Coronary artery (tissue), 2 donors: ENCODE measurements at regions not wholly inside any gene's neighbourhood (a gene's known extent, or its start where the extent isn't known, plus 50 kb on each side); places are given as distances from the start of the nearest gene placed in this dataset.

ENCODE experiments used
- DNase-seq: peaks from one replicate; pipeline ENCODE4 v3.0.0-alpha.2; 2017; ENCODE audit warnings: low spot score
- H3K27ac ChIP-seq, 2 donors: fragments of 200-600 bp; sonication (generic); one replicate each; pipeline ENCODE4 v1.5.1; 2016 to 2019
- H3K4me3 ChIP-seq: fragments of 200-600 bp; sonication (generic); 2 replicates; pipeline ENCODE4 v1.5.1; 2016; ENCODE audit warnings: mild to moderate bottlenecking, moderate library complexity
- CTCF ChIP-seq: fragments of 200-600 bp; sonication (generic); IDR thresholded peaks from one replicate; pipeline ENCODE4 v1.5.1; 2019; ENCODE audit warnings: antibody characterized with exemption

DNA sequence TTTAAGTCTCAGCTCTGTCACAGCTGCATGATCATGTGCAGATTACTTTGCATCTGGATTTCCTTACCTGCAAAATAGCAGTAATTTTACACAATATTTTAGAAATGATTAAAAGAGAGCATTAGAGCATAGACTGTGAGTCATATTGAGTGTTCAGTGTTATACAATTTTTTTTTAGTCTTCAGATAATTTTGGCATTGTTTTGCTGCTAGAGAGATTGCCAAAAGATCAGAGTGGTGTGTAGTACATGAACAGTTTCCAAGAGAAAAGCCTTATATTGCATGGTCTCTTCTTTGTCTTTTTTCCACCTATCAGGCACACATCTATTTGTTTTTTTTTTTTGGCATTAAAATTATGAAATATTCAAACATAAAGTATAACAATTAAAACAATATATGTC is 209.6 kb upstream of the TLL1 start:
- Histone ChIP-seq H3K27ac (no peak overlapping the region), H3K4me3 (no peak overlapping the region)
- no peak for TF ChIP-seq CTCF
- DNase-seq = no peak

DNA sequence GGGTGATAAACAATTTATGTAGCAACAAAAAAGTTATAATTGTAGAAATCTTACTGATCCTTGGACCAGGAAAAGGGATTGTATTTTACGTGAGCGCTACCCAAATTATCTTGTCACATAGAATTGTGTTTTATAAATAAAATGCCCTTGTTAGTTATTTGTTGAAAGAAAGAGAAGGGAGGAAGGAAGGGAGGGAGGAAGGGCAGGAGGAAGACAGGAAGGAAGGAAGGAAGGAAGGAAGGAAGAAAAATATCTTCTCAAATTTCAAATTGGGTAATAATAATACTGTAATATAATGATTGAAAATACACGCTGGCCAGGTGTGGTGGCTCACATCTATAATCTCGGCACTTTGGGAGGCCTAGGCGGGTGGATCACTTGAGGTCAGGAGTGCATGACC is 206.2 kb upstream of the TLL1 start:
- TF ChIP-seq CTCF = no peak
- Histone ChIP-seq H3K27ac (no peak overlapping the region), H3K4me3 (no peak overlapping the region)
- no peak for DNase-seq

DNA sequence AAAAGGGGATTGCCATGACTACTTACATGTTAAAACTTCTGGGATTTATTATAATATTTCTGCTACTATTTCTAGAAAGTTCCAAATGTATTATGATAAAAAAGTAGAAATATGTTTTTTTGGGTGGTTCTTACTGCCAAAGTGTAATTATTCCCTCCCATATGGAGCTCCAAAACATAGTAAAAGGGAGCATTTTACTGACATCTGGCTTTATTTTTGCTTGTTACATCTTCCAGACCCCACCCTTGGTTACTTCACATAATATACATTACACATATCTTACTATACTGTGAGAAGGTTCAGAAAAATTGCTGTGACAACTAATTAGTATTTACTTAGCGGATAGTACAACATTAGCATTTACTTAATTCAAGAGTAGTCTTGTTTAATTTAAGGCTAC is 205.1 kb upstream of the TLL1 start:
- no peak for DNase-seq
- no peak overlapping the region for H3K27ac ChIP-seq
- TF ChIP-seq CTCF = no peak
- H3K4me3 ChIP-seq = no peak overlapping the region

DNA sequence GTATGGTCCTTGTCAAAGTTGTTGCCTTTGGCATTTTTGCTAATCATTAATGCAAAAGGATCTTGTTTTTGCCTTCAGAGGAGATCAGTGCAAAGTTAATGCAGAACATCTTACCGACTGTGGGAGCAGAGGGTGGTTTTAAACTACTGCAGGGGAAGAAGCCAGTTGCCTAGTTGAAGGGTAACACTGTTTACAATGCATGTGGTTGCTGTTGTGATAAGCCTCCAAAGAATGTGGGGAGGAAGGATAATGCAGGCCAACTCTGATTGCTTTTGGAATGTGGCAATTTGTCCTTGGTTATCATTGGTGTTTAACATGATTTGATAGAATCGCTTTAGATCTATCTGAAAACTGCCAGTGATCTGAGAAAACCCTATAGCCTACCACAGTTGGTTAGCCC is 204.3 kb upstream of the TLL1 start:
- TF ChIP-seq CTCF = no peak
- H3K4me3 ChIP-seq = no peak overlapping the region
- DNase-seq = no peak
- no peak overlapping the region for H3K27ac ChIP-seq

DNA sequence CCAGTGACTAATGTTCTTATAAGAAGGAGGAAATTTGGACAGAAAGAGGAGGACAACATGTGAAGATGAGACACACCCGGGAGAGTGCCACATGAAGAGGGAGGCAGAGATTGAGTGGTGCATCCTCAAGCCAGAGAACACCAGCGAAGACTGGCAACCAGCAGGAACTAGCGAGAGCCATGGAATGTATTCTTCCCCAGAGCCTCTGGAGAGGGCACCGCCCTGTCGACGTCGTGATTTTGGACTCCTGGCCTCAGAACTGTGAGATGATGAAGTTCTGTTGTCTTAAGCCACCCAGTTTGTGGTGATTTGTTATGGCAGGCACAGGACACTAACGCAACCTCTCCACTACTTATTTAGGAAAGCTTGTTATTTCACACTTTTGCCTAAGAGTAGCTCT is 196.0 kb upstream of the TLL1 start:
- no peak for DNase-seq
- TF ChIP-seq CTCF = no peak
- no peak overlapping the region for H3K27ac ChIP-seq
- H3K4me3 ChIP-seq = no peak overlapping the region

GRCh38 chr4:165678236-165678935 is 194.7 kb upstream of the TLL1 start:
- DNase-seq = no peak
- no peak overlapping the region for H3K4me3 ChIP-seq
- TF ChIP-seq CTCF = no peak
- no peak overlapping the region for H3K27ac ChIP-seq

- Histone ChIP-seq H3K27ac (no peak overlapping the region), H3K4me3 (no peak overlapping the region)
- no peak for TF ChIP-seq CTCF
- DNase-seq = no peak
These were observed 194.1 kb upstream of the TLL1 start for GRCh38 chr4:165678936-165679325.
